C4-2B (cell line): ENCODE measurements at regions not wholly inside any gene's neighbourhood (a gene's known extent, or its start where the extent isn't known, plus 50 kb on each side); places are given as distances from the start of the nearest gene placed in this dataset.

Experiments
- ZFX ChIP-seq: fragments of 450-650 bp; IDR thresholded peaks from 2 replicates; pipeline ENCODE4 v1.6.1; 2017
- TF ChIP-seq, protein P1 (sequence below): fragments of 450-650 bp; conservative IDR thresholded peaks from 2 replicates; pipeline ENCODE4 v1.5.1; 2017; ENCODE audit warnings: mild to moderate bottlenecking

DNA sequence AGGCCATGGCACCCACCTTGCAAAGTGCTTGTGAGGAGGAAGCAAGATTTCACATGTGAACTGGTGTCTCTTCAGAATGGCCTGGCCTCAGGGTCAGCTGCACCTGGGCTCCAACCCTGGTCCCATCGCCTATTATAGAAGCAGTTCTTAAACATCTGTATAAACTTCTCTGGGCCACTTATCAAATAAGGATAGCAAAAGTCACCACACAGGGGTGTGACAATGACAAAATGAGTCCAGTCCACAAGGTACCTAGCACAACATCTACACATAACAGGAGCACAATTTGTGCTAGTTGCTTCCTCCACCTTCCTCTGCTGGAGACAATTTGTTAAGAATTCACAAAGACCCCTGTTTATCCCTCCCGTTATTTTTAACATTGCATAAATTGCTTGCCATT is 340.6 kb upstream of the ZMIZ1 start:
- TF ChIP-seq, protein P1, sequence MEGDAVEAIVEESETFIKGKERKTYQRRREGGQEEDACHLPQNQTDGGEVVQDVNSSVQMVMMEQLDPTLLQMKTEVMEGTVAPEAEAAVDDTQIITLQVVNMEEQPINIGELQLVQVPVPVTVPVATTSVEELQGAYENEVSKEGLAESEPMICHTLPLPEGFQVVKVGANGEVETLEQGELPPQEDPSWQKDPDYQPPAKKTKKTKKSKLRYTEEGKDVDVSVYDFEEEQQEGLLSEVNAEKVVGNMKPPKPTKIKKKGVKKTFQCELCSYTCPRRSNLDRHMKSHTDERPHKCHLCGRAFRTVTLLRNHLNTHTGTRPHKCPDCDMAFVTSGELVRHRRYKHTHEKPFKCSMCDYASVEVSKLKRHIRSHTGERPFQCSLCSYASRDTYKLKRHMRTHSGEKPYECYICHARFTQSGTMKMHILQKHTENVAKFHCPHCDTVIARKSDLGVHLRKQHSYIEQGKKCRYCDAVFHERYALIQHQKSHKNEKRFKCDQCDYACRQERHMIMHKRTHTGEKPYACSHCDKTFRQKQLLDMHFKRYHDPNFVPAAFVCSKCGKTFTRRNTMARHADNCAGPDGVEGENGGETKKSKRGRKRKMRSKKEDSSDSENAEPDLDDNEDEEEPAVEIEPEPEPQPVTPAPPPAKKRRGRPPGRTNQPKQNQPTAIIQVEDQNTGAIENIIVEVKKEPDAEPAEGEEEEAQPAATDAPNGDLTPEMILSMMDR = no peak
- TF ChIP-seq ZFX = no peak
